Ishikawa (cell line): ENCODE measurements at regions not wholly inside any gene's neighbourhood (a gene's known extent, or its start where the extent isn't known, plus 50 kb on each side); places are given as distances from the start of the nearest gene placed in this dataset.

ENCODE experiments used
- CEBPB ChIP-seq: IDR thresholded peaks from 2 replicates; pipeline ENCODE4 v1.6.1; 2012
- CREB1 ChIP-seq: IDR thresholded peaks from 2 replicates; pipeline ENCODE4 v1.6.1; 2012; ENCODE audit warnings: low read depth
- EGR1 ChIP-seq: IDR thresholded peaks from 2 replicates; pipeline ENCODE4 v1.6.1; 2012
- EP300 ChIP-seq: IDR thresholded peaks from 2 replicates; pipeline ENCODE4 v1.6.1; 2012; ENCODE audit warnings: borderline replicate concordance
- FOXM1 ChIP-seq: IDR thresholded peaks from 2 replicates; pipeline ENCODE4 v1.6.1; 2012; ENCODE audit warnings: low read depth, borderline replicate concordance
- NFIC ChIP-seq: IDR thresholded peaks from 2 replicates; pipeline ENCODE4 v1.6.1; 2012
- RAD21 ChIP-seq: IDR thresholded peaks from 2 replicates; pipeline ENCODE4 v1.6.1; 2012; ENCODE audit warnings: low read depth
- TAF1 ChIP-seq: IDR thresholded peaks from 2 replicates; pipeline ENCODE4 v1.6.1; 2012; ENCODE audit warnings: low read depth, mild to moderate bottlenecking
- TCF12 ChIP-seq: IDR thresholded peaks from 2 replicates; pipeline ENCODE4 v1.6.1; 2012; ENCODE audit warnings: low read depth
- TEAD4 ChIP-seq: IDR thresholded peaks from 2 replicates; pipeline ENCODE4 v1.6.1; 2012
- USF1 ChIP-seq: IDR thresholded peaks from 2 replicates; pipeline ENCODE4 v1.6.1; 2012
- YY1 ChIP-seq: IDR thresholded peaks from 2 replicates; pipeline ENCODE4 v1.6.1; 2012; ENCODE audit warnings: low read depth
- ZBTB7A ChIP-seq: IDR thresholded peaks from 2 replicates; pipeline ENCODE4 v1.6.1; 2012; ENCODE audit warnings: low read depth
- TF ChIP-seq, protein P1 (sequence below): IDR thresholded peaks from 2 replicates; pipeline ENCODE4 v1.6.1; 2012; ENCODE audit warnings: low read depth, mild to moderate bottlenecking
- TF ChIP-seq, protein P2 (sequence below): IDR thresholded peaks from 2 replicates; pipeline ENCODE4 v1.6.1; 2012

GRCh38 chr11:38013157-38013556 lies 1415.1 kb upstream of the RAG2 start:
- TF ChIP-seq CREB1 = no peak
- TF ChIP-seq ZBTB7A = no peak
- TF ChIP-seq, protein P1, sequence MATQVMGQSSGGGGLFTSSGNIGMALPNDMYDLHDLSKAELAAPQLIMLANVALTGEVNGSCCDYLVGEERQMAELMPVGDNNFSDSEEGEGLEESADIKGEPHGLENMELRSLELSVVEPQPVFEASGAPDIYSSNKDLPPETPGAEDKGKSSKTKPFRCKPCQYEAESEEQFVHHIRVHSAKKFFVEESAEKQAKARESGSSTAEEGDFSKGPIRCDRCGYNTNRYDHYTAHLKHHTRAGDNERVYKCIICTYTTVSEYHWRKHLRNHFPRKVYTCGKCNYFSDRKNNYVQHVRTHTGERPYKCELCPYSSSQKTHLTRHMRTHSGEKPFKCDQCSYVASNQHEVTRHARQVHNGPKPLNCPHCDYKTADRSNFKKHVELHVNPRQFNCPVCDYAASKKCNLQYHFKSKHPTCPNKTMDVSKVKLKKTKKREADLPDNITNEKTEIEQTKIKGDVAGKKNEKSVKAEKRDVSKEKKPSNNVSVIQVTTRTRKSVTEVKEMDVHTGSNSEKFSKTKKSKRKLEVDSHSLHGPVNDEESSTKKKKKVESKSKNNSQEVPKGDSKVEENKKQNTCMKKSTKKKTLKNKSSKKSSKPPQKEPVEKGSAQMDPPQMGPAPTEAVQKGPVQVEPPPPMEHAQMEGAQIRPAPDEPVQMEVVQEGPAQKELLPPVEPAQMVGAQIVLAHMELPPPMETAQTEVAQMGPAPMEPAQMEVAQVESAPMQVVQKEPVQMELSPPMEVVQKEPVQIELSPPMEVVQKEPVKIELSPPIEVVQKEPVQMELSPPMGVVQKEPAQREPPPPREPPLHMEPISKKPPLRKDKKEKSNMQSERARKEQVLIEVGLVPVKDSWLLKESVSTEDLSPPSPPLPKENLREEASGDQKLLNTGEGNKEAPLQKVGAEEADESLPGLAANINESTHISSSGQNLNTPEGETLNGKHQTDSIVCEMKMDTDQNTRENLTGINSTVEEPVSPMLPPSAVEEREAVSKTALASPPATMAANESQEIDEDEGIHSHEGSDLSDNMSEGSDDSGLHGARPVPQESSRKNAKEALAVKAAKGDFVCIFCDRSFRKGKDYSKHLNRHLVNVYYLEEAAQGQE = no peak
- no peak for TF ChIP-seq YY1
- no peak for TF ChIP-seq TCF12
- no peak for TF ChIP-seq EP300
- TF ChIP-seq CEBPB = no peak
- no peak for TF ChIP-seq EGR1
- no peak for TF ChIP-seq USF1
- no peak for TF ChIP-seq TAF1
- TF ChIP-seq RAD21 = no peak
- TF ChIP-seq FOXM1 = no peak
- TF ChIP-seq, protein P2, sequence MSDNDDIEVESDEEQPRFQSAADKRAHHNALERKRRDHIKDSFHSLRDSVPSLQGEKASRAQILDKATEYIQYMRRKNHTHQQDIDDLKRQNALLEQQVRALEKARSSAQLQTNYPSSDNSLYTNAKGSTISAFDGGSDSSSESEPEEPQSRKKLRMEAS = no peak
- no peak for TF ChIP-seq NFIC
- TF ChIP-seq TEAD4 = no peak

DNA sequence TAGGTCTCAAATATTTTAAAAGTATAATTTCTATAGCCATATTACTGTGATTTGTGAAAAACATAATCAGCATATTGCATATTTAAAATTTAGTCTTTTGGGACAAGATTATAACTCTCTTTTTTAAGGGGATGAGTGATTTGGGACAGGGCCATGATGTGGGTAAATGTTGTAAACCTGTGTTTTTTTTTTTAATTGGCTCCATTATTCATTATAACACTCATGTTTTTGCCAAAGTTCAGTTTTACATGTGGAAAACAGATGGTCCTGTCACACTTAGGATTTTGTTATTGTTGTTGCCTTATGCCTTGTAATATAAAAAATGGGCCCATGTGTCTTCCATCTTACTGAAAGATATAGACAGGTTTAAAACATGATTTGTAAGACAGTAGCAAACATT lies 1413.5 kb upstream of the RAG2 start:
- no peak for TF ChIP-seq EGR1
- TF ChIP-seq YY1 = no peak
- no peak for TF ChIP-seq ZBTB7A
- TF ChIP-seq, protein P2 = no peak
- TF ChIP-seq, protein P1 = no peak
- TF ChIP-seq EP300 = no peak
- TF ChIP-seq TCF12 = no peak
- TF ChIP-seq CREB1 = no peak
- TF ChIP-seq RAD21 = no peak

DNA sequence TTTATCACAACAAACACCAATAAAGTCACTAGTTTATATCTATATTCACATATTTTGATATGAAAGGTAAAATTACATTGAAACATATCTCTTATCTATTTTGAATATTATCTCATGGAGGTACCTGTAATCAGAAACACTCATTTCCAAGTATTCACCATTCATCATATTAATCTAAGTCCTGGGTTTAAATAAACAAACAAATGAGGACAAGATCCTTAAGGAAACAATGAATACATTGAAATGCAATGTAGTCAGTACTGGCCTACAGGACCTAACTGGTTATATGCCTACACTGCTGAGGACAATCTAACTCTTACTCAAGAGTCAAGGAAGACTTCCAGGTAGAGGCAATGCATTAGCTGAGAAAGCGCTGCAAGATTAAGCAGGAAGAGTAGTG lies 1411.9 kb upstream of the RAG2 start:
- TF ChIP-seq TAF1 (no peak), TCF12 (no peak), USF1 (no peak), EP300 (no peak), YY1 (no peak), TEAD4 (no peak), ZBTB7A (no peak), RAD21 (no peak), EGR1 (no peak), CEBPB (no peak), CREB1 (no peak), NFIC (no peak), FOXM1 (no peak)
- TF ChIP-seq, protein P2 = no peak
- TF ChIP-seq, protein P1 = no peak

GRCh38 chr11:38006466-38006865 lies 1408.4 kb upstream of the RAG2 start:
- no peak for TF ChIP-seq NFIC

GRCh38 chr11:38005597-38005996 lies 1407.6 kb upstream of the RAG2 start:
- TF ChIP-seq, protein P2 = no peak
- no peak for TF ChIP-seq TEAD4
- no peak for TF ChIP-seq TAF1
- TF ChIP-seq NFIC = no peak
- no peak for TF ChIP-seq CEBPB
- TF ChIP-seq, protein P1 = no peak
- no peak for TF ChIP-seq EP300
- no peak for TF ChIP-seq USF1
- no peak for TF ChIP-seq EGR1
- no peak for TF ChIP-seq ZBTB7A
- TF ChIP-seq TCF12 = no peak
- no peak for TF ChIP-seq RAD21
- no peak for TF ChIP-seq YY1
- no peak for TF ChIP-seq FOXM1
